ENCODE measurements at regions not wholly inside any gene's neighbourhood (a gene's known extent, or its start where the extent isn't known, plus 50 kb on each side); places are given as distances from the start of the nearest gene placed in this dataset.

DNA sequence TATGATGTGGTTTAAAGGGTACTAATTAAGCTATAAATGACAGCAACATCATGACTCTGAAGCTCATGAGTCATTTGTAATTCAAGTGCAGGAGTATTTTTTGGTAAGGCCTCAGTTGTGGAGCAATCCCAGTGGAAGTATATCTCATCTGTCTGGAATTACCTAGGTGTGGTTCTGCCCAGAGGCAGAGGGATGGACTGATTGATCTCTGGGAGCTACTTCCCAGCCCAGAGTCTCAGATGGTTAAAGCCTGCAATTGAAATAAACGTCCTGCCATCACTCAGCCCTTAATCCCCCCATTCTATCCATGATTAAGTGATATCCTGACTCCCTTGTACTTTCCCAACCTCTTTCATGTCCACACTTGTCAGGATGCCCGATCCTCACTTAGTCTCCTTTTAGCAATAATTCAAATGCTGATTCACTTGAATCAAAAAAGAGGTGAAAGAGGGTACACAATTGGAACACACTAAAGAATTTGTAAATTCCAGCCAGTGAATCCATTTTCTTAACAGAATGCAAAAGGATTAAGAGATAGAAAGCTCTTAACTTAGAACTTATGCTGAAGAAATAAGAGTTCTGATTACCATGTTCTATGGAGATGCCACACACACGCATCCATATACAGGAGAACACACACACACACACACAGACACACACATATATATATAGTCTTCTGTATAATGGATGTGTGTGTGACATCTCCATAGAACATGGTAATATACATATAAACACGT is 664.4 kb downstream of the NYAP2 start:
- no peak for DNase-seq

DNA sequence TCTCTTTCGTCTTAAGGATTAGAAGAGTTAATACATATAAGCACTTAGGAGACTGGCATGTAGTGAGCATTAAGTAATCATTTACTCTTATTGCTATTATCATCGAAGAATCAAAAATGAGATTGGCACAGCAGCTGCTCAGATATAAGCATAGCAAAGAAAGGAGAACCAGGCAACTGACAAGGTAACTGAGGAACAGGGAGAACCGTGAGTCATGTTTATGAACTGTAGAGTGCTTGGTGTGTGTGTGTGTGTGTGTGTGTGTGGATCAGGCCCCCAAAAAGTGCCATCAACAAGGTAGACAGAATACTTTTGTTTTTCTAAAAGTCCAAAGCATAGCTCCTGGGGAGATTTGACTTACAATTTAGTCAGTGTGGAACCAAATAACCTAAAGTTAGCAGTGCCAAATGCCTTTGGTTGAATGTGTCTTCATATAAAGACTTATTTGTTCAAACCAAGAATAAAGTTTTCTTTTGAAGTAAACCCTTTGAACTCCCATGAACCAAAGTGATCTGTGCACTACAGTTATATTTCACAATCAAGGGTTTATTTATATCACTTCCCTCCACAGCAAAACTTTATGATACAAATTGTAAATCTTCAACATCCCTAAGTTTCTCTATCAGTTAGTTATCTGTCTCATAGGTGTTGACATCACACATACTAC is 660.6 kb downstream of the NYAP2 start:
- DNase-seq = no peak

DNA sequence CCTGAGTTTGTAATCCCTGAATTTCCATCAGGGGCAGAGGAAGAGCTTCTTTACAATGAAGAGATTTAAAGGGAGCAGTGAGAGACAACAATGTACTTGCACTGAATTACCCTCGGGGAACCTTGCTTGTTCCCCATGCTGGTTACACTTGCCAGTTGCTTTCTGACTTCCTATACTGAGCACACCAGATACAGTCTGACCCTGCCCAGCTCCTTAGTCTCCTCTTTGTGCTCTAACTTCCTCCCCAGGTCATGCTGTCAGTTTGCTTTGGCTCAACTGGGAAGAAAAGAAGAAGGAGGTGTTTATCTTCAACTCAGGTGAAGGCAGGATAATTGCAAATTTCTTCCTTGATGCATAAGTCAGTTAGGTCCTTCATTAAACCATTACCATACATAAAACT is 658.4 kb downstream of the NYAP2 start:
- no peak for DNase-seq

DNA sequence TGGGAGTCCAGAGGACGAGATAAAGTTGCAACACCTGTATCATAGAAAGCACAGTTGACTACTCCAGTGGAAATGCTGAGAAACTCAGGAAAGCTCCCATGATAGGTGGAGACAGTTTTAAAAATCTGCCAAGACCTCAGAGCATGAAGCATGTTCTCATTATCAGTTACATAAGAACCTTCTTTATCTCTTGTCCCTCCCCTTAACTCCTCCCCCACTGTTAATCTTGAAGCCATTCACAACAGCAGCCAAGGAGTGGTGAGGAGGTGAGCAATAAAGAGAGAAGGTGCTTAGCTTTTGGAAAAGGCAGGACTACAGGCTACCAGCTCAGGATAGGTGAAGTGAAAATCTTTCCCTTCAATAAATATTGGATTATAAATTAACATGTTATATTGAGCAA is 657.9 kb downstream of the NYAP2 start:
- DNase-seq = no peak

DNA sequence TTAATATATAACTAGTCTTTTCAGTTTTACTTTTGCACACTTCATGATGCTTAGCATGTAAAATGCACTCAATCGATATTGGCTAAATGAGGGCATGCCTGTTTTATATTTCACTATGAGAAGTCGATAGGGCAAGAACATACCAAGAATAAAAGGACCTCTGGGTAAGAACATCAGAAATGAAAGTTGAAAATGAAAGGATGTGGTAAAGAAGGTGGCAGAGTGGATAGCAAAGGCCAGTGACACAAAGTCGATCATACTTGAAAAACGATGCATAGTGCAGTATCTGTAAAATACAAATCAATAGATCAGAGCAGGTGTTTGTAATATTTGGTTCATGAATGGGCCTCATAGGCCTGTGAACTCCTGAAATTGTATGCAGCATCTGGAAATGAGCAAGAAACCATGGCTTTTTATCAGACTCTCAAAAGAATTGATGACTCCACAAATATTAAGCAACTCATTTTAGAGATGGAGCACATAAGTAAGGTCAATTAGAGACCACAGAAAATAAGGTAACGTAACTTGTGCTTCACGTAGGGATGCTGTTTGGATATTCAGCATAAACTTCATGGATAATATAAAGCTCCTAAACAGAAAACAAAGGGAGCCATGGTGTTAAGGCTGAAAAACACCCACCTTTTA is 653.4 kb downstream of the NYAP2 start:
- DNase-seq = no peak

DNA sequence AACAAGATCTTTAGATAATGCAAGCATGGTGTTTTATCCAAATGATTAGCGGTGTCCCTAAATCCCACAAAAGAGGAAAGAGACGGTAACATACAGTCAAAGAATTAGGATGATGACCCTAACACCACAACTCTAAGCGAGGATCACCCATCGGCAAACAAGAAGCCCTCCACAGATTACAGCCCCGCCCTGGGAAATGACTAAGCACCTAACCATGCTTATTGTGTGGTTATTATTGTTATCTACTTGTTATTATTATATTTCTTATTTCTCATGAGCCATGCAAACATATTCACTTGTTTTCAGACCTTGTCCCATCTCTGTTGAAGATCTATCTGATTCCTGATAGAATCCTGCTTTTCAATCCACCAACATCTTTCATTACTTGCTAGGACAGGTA is 651.3 kb downstream of the NYAP2 start:
- no peak for DNase-seq

DNA sequence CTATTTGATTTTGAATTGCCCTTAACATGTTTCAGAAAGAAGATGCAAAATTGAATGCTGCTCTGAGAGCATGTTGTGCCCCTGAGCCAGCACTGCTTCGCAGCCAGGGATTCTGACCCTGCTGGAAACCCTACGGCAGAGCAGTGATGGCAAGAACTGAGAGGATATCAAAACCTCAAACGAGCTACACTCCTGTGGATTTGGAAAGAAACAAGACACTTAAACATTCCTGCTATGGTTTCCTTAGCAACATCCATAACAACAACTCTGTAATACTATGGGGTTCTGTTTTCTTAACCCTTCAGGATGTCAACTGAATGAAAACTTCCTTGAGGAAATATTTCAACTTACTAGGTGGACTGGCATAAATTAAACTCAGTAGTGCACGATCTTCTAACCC is 649.1 kb downstream of the NYAP2 start:
- DNase-seq = no peak

DNA sequence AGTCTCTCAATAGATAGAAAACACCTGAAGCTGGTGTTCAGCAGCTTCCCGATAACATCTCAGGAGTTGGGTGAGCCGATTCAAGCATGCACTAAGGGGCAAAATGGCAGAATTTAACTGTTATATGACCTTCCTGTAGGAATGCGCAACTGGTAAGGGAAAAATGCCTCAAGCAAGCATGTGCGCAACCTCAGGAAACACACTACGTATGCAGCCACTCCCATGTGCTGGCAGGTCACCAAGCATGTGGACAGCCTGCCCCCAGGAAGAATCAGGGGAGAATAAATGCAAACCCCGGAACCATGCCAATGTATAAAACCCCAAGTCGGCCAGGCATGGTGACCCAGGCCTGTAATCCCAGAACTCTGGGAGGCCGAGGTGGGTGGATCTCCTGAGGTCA is 645.6 kb downstream of the NYAP2 start:
- DNase-seq = no peak

DNA sequence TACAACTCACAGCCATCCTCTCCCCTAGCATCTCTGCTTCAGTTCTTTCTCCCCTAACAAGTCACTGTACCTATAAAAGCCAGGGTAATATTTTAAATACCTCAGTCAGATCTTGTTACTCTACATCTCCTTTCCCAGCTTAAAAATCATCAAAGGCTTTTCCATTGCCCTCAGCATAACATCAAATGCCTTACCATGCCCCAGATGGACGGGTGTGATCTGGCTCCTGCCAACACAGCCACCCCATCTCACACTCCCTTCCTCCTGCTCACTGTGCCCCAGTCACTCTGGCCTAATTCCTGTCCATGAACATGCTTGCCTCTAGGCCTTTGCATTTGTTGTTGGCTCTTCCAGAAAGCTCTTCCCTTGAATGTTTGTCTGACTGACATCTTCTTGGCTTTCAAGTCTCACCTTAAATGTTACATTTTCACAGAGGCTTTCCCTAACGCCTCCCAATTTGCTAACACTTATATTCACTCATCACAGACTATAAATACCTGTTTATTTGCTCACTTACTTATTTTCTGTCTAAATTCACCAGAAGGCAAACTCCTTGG is 640.9 kb downstream of the NYAP2 start:
- DNase-seq = no peak

DNA sequence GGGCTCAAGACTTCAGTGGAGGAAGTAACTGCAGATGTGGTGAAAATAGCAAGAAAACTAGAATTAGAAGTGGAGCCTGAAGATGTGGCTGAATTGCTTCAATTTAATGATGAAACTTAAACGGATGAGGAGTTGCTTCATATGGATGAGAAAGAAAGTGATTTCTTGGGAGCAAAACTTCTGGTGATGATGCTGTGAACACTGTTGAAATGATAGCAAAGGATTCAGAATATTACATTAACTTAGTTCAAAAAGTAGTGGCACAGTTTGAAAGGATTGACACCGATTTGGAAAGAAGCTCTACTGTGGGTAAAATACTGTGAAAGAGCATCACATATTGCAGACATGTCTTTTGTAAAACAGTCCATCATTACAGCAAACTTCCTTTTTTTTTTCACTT is 638.0 kb downstream of the NYAP2 start:
- DNase-seq = no peak

DNA sequence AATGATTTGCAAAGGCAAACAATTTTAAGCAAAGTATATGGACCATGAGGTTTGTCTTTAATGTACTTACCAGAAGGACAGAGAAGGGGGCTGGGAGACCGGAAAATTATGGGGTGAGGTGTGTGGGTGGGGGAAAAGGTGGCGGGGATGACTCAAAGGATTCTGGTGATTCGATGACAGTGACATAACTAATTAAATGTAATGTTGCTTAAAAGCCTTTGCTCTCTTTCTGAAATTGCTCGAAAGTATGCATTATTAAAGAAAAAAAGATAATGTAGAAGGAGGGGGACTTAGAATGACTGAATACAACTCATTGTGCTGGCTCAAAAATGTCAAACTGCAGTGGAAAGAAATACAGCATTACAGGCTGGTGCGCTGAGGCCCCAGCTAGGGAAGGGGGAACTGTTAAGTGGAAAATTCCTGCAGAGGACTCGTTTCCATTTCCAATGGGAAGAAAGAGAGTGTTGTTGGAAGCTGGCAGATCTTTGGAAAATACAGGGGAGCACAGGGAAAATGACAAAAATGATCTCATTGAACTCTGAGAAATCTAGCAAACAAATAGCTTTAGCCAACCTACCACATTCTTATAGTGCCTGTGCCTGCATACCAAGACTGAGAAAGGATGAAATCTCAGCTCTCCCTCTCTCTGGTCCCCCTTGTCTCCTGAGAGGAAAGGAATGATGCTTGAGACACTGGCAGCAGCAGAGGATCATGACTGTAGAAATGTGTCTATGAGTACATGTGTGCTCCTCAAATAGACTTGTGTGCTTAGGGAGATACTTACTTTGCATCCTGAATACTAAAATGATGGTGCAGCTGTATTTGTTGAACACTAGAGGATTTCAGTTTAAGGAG is 632.4 kb downstream of the NYAP2 start:
- DNase-seq = no peak

DNA sequence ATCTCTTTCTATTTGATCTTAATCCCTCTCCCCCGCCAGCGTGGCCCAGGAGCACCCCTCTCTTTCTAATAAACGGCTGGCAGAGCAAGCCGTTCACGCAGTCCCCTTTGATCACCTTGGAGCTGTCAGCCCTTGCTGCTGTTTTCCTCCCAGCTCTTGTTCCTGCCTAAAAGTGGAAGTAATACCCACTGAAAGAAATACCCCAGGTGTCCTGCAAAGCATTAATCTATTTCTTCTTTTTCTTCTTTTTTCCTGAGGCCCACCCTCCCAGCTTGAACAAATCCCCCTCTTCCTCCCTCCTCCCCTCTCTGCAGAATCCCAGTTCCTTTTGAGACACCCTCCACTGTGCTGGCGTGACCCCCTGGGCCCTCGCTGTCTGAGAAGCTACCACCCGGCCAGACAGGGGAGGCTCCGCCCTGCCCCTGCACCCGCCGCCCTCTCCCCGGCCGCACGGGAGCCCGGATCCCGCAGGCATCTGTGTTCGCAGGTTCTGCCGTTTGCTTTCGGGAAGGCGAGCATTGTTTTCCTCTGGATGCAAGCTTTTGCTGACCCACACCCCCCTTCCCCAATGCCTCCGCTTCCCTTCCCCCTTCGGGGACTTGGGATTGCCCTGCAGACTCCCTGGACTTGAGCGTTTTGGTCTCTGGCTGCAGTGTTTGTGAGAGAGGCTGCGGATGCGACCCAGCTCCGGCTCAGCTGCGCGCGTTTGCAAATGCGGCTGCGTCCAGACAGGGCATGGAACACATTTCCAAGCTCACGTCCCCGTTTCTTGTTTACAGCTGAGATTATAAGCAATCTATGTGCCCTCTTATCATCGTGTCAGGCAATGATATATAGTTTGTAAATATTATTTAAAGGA is 631.5 kb downstream of the NYAP2 start:
- DNase-seq = peak; percentile 60

DNA sequence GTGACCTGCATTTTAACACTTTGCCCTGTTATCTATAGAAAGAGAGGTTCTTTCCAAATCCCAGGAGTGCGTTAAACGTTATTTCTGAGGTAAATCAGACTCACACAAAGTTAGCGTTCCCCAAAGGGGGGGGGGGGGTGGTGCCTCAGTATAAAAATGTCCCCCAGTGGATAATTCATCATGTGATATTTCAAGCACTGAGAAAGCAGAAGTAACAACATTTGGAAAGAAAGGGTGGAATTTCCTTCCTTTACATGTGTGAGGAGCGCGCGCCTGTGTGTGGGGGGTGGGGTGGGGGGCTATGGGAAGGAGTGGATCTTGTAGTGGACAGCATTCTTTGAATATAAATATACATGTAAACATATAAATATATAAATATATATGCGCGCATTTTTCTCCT is 630.9 kb downstream of the NYAP2 start:
- no peak for DNase-seq

DNA sequence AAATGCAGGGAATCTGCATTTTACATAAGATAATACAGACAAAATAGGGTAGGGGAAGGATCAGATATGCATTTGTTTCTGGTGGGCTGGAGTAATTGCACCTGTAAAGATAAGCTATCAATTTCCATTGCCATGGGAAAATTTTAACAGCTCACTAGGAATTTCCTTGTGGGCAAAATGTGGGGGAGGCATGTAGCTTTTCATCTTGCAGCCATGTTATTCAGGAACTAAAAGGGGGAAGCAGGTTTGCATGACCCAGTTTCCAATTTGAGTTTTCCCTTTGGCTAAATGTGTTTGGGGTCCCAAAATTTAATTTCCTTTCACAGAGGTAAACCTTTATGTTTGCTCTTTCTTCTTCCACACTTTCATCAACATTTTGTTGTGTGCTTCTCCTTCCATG is 624.4 kb downstream of the NYAP2 start:
- no peak for DNase-seq

DNA sequence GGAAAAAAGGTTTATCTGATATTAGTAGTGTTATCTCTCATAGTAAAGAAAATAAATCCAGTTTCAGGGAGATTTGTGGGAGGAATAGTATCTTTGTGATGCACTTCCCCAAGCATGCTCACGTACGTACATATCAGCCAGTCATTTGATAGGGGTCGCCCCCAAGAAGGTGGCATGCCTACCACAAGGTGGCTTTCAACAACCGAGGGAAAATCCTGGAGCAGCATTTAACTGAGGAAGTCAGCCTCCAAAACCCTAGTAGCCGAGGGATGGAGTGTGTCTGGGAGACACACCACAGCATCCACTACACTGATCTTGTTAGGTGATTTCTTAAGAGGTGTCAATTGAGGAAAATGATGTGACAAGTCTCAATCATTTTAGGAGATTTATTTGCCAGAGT is 623.9 kb downstream of the NYAP2 start:
- DNase-seq = no peak

DNA sequence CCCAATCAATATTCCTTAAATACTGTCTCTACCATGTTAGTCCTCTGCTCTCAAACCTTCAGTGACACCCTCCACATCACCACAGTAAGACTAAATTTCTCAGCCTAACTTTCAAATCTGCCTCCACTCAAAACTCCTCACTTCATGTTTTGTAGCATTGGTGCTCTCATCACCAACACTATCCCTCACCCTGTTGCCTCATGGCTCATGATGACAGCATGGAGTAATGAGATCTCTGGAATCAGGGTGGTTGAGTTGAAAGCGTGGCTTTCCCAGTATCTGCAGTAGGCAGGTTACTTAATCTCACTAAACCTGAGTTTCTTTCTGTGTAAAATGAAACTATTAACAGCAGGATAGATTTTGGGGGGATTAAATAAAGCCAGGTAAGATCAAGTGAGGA is 621.4 kb downstream of the NYAP2 start:
- DNase-seq = no peak

DNA sequence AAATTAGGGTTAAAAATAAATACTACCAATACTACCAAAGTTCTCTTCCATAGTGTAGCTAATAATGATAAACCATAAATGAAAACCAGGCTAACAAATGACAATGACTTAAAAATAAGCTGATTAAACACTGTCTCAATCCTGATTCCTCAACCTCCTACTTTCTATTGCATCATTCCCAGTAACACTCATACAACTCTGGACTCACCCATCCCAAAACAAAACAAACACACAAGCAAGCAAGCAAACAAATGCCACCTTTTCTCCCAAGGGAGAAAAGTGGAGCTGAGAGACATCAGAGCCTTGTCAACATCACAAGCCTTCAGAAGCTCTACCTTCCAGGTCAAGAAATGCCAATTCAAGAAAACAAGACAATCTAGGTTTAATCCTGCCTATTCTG is 620.7 kb downstream of the NYAP2 start:
- DNase-seq = no peak

DNA sequence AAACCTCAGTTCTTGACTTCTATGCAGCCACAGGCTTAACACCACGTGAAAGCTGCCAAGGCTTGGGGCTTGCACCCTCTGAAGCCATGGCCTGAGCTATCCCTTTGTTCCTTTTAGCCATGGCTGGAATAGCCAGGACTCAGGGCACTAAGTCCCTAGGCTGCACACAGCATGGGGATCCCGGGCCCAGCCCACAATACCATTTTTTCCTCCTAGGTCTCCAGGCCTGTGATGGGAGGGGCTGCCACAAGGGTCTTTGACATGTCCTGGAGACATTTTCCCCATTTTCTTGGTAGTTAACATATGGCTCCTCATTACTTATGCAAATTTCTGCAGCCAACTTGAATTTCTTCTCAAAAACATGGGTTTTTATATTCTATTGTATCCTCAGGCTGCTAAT is 619.1 kb downstream of the NYAP2 start:
- DNase-seq = no peak

DNA sequence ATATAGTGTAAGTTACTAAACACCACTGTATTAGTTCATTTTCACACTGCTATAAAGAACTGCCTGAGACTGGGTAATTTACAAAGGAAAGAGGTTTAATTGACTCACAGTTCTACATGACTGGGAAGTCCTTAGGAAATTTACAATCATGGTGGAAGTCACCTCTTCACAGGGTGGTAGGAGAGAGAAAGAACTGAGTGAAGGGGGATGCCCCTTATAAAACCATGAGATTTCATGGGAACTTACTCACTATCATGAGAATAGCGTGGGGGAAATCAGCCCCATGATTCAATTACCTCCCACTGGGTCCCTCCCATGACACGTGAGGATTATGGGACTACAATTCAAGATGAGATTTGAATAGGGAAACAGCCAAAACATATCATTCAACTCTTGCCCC is 618.0 kb downstream of the NYAP2 start:
- no peak for DNase-seq

DNA sequence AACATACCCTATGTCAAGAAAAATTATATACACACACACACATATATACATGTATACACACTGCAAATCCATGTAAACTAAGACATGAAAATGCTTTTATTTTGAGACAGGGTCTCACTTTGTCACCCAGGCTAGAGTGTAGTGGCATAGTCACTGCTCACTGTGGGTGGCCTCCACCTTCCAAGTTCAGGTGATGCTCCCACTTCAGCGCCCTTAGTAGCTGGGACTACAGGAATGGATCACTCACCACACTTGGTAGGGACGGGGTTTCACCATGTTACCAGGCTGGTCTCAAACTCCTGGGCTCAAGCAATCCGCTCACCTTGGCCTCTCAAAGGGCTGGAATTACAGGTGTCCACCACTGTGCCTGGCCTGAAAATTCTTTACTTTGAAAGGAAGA is 617.6 kb downstream of the NYAP2 start:
- no peak for DNase-seq

DNA sequence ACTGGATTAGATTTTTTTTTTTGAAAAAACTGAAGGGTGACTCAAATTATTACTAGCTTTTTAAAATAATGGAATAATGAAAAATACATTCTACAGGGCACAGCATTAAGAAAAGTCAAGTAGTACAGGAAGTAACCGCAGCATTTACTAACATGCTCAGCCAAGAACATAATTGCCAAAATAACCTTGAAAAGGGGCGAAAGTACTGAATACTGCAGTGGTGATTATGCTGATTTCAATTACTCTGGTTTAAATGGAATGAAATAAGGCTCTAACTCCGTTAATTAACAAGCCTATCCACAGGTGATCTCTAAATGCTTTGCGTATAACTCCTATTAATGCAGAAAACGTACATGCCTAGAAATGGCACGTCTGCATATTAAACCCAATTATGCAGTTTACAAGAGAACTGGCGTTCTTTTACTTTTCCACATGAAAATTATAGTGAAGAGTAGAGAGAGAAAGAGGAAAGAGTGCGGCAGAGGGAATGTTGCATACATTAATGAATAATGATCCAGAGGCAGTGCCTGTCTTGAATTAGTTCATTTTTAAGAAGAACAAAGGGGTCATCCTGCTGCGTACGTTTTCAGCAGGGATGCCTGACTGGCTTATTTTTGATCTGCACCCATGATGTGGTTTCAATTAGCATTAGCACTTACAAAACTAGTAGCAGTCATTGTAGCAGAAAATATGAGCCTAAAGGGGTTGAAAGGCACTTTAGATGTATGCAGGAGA is 612.4 kb downstream of the NYAP2 start:
- DNase-seq = no peak
